ENCODE measurements at regions not wholly inside any gene's neighbourhood (a gene's known extent, or its start where the extent isn't known, plus 50 kb on each side); places are given as distances from the start of the nearest gene placed in this dataset.

DNA sequence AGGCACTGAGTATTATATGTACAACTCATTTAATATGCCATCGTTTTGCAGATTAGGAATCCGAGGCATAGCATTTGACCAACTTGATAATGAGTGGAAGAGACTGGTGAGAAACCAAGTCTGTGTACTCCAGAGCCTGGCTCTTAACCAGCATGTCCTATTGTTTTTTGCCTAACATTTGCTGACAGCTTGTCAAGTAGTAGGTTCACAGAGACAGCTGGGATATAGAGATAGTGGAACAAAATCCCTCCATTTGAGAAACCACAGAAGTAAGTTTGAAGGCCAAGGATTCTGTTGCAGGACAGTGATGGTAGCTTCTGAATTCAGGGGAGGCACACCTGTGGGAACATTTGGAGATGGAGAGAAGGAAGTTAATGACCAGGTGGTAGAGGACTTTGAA, 206.9 kb upstream of the PRPS1L1 start:
- no peak overlapping the region for H3K27ac ChIP-seq
- TF ChIP-seq ZFX (IDR thresholded peaks at IDR 0.05; ENCODE audit: borderline replicate concordance), result no peak
- TF ChIP-seq, protein P1, sequence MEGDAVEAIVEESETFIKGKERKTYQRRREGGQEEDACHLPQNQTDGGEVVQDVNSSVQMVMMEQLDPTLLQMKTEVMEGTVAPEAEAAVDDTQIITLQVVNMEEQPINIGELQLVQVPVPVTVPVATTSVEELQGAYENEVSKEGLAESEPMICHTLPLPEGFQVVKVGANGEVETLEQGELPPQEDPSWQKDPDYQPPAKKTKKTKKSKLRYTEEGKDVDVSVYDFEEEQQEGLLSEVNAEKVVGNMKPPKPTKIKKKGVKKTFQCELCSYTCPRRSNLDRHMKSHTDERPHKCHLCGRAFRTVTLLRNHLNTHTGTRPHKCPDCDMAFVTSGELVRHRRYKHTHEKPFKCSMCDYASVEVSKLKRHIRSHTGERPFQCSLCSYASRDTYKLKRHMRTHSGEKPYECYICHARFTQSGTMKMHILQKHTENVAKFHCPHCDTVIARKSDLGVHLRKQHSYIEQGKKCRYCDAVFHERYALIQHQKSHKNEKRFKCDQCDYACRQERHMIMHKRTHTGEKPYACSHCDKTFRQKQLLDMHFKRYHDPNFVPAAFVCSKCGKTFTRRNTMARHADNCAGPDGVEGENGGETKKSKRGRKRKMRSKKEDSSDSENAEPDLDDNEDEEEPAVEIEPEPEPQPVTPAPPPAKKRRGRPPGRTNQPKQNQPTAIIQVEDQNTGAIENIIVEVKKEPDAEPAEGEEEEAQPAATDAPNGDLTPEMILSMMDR (IDR thresholded peaks at IDR 0.05), result no peak

DNA sequence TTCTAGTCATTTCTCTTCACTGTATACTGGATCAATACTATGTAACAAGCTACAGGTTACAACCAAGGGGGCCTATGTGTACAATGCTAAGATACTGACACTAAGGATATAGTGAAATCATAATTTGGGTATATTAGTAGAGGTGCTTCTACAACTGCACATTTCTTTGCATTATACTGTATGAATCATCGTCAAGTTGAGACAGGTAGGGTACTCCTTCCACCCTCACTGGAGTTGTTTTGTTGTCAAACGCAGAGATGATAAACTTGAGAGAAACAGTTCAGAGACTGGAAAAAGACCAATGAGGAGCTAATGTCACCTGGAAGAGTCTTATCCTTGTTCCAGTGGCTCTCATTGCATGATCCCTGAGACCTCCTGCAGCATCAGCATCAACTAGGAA, 208.2 kb upstream of the PRPS1L1 start:
- TF ChIP-seq ZFX (IDR thresholded peaks at IDR 0.05; ENCODE audit: borderline replicate concordance), result no peak
- TF ChIP-seq, protein P1 (IDR thresholded peaks at IDR 0.05), result no peak
- H3K27ac ChIP-seq, result no peak overlapping the region

DNA sequence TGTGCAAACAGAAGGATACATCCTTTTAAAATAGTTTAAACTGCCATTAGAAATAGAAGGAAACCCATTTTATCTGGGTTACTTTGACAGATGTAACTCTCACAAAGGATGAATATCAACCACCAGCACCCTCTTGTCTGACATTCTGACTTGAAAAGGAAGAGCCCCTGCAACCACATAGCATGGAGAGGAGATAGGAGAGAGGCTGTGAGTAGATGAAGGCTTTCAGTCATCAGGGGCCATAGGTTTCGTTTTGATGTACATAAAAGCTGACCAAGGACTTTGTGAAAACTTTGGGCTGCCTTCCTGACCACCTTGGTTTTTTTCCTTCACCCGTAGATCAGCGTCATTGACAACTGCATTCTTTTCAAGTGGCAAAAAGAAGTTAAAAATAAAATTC, 211.6 kb upstream of the PRPS1L1 start:
- TF ChIP-seq, protein P1 (IDR thresholded peaks at IDR 0.05), result no peak
- TF ChIP-seq ZFX (IDR thresholded peaks at IDR 0.05; ENCODE audit: borderline replicate concordance), result no peak

DNA sequence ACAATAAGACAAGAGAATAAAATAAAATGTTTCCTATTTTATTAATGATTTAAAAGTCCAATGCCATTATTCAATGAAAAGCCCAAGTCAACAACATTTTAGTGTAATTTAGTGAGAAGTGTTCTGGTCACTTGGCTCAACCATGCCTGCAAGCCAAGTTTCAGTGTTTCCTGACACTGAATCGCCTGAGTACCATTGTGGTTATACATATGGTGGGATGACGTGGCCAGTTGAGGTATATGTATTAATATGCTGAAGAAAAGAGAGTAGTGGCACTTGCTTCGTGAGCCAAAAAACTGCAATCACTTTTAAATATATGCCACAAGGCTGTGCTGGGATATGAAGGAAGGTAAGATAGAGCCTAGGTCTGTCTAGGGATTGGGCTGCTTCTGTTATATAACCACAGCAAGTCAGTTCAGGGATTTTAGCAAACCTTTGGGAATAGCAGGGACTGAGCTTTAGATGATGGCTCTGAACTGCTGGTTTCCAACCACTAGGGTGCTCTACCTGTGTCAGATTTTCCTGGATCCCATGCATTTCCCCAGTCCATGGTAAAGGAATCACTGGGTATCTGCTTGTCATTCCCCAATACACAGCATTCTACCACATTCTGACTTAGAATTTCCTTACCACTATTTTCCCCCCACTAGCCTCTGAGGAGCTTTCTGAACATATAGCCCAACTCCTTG, 214.0 kb upstream of the PRPS1L1 start:
- TF ChIP-seq, protein P1 (IDR thresholded peaks at IDR 0.05), result no peak; the same call in 1 of the 2 replicates
- no peak for TF ChIP-seq ZFX (IDR thresholded peaks at IDR 0.05; ENCODE audit: borderline replicate concordance)
- no peak overlapping the region for H3K27ac ChIP-seq

More for the DNA sequence above, 211.6 kb upstream of the PRPS1L1 start:
- no peak overlapping the region for H3K27ac ChIP-seq

DNA sequence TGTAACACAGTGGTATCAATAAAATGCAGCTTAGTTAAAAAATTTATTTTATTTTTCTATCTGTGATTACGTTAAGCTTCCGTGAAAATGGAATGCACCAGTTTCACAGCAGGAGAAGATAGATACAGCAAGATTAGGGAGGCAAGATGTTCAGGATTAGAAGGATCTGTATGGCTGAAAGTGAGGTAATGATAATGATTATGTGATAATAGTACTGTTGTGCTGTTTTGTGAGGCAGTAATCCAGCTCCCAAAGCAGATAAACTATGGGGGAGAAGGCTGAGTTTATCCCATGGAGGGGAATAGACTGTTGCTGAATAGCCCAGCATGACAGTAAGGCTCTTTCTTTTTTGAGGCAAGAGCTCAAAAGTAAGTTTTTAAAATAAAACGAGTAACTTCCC, 216.1 kb upstream of the PRPS1L1 start:
- TF ChIP-seq ZFX (IDR thresholded peaks at IDR 0.05; ENCODE audit: borderline replicate concordance), result no peak
- TF ChIP-seq, protein P1 (IDR thresholded peaks at IDR 0.05), result no peak
- H3K27ac ChIP-seq, result no peak overlapping the region

DNA sequence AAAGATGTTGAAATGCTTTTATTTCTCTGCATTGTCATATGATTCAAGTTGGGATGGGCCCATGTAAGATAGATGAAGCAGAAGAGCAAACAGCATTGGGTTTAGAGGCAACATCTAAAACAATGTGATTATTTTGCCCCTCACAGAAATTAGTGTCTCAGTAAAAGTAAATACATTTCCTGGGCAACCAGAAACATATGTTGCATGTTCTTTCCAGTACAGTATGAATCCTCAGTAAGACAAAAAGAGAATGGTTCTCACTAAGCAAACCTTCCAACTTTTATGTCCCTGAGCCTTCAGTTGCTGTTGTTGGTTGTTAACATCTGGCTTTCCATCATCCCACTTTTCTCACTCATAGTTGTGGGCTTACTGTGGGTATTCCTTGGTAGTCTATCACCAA, 222.5 kb upstream of the PRPS1L1 start:
- TF ChIP-seq, protein P1 (IDR thresholded peaks at IDR 0.05), result no peak
- no peak for TF ChIP-seq ZFX (IDR thresholded peaks at IDR 0.05; ENCODE audit: borderline replicate concordance)
- H3K27ac ChIP-seq, result no peak overlapping the region

DNA sequence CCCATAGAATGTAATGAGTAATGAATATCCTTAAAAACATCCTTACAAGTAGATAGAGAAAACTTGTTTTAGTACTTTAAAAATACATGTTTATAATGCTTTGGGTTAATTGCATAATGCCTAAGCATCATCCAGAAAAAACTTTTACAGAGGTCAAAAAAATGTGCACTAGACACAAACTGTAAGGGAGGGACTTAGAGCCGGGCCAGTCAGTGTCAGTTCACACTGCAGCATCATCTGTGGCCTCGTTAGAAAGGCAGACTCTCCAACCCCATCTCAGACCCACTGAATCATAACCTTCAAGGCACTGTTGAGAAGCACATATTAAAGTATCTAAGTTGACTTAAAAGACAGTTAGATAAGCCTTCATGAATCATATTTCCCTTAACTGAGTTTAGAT, 230.1 kb upstream of the PRPS1L1 start:
- H3K27ac ChIP-seq, result no peak overlapping the region
- no peak for TF ChIP-seq ZFX (IDR thresholded peaks at IDR 0.05; ENCODE audit: borderline replicate concordance)
- TF ChIP-seq, protein P1 (IDR thresholded peaks at IDR 0.05), result no peak

All from 22Rv1 (cell line).